SK-N-SH (cell line): ENCODE measurements at regions not wholly inside any gene's neighbourhood (a gene's known extent, or its start where the extent isn't known, plus 50 kb on each side); places are given as distances from the start of the nearest gene placed in this dataset.

ENCODE experiments used
- CTCF ChIA-PET: fragments of 300-600, 350-600 bp; formaldehyde crosslinking; extraction: SDS; loops from one replicate; lab custom pipeline; 2021; lab: Yijun Ruan, JAX
- POLR2A ChIA-PET: fragments of 350-600 bp; sonication (Branson Sonifier 250); formaldehyde crosslinking; extraction: SDS; loops from one replicate; lab custom pipeline; 2020; ENCODE audit warnings: antibody characterized with exemption, inconsistent platforms; lab: Yijun Ruan, JAX
- DNase-seq: peaks from one replicate; pipeline ENCODE4 v3.0.0; 2012
- H2AFZ ChIP-seq: fragments of 200-600 bp; sonication (generic); 2 replicates; pipeline ENCODE4 v1.8.1; 2016; ENCODE audit warnings: antibody characterized with exemption, mild to moderate bottlenecking, low read depth
- H3F3A ChIP-seq: fragments of 200-600 bp; sonication (generic); replicated peaks from 2 replicates; pipeline ENCODE3; 2016; ENCODE audit warnings: antibody characterized with exemption, mild to moderate bottlenecking; ENCODE audit not compliant: insufficient read depth
- H3K27ac ChIP-seq, 2 experiments: fragments of 200-500 bp in 1 of 2; fragments of 200-600 bp in 1 of 2; sonication (Bioruptor generic) in 1 of 2; sonication (generic), shearing (Covaris generic) in 1 of 2; 2 replicates each; pipeline versions ENCODE4 v1.5.1 to v1.6.1; 2014 to 2016; ENCODE audit warnings: low read depth in 2 of 2, inconsistent platforms in 1 of 2, low read length in 1 of 2, mild to moderate bottlenecking in 1 of 2, mixed read lengths in 1 of 2
- H3K27me3 ChIP-seq: fragments of 200-600 bp; sonication (generic), shearing (Covaris generic); 2 replicates; pipeline ENCODE4 v1.6.1; 2016; ENCODE audit warnings: mixed run types; ENCODE audit not compliant: insufficient read depth
- H3K36me3 ChIP-seq, 2 experiments: fragments of 200-500 bp in 1 of 2; fragments of 200-600 bp in 1 of 2; sonication (Bioruptor generic) in 1 of 2; sonication (generic) in 1 of 2; replicated peaks in 1 of 2; 2 replicates each; pipeline versions ENCODE3 to v1.5.1; 2014 to 2016; ENCODE audit warnings: low read length in 1 of 2, mild to moderate bottlenecking in 1 of 2; ENCODE audit not compliant: insufficient read depth in 2 of 2, control insufficient read depth in 1 of 2
- H3K4me1 ChIP-seq, 2 experiments: fragments of 200-500 bp in 1 of 2; fragments of 200-600 bp in 1 of 2; sonication (Bioruptor generic) in 1 of 2; sonication (generic), shearing (Covaris generic) in 1 of 2; 2 replicates each; pipeline versions ENCODE4 v1.5.1 to v1.6.1; 2014 to 2016; ENCODE audit warnings: low read depth in 1 of 2, low read length in 1 of 2, mixed run types in 1 of 2; ENCODE audit not compliant: insufficient read depth in 2 of 2, control insufficient read depth in 1 of 2
- H3K4me2 ChIP-seq: fragments of 200-600 bp; sonication (generic), shearing (Covaris generic); 2 replicates; pipeline ENCODE4 v1.6.1; 2017; ENCODE audit warnings: mixed run types
- H3K4me3 ChIP-seq, 2 experiments: fragments of 200-500 bp in 1 of 2; fragments of 200-600 bp in 1 of 2; sonication (Bioruptor generic) in 1 of 2; sonication (generic), shearing (Covaris generic) in 1 of 2; 2 replicates each; pipeline versions ENCODE4 v1.5.1 to v1.8.1; 2014 to 2016; ENCODE audit warnings: low read depth in 2 of 2, inconsistent platforms in 1 of 2, low read length in 1 of 2, mild to moderate bottlenecking in 1 of 2, mixed read lengths in 1 of 2, moderate library complexity in 1 of 2
- H3K79me2 ChIP-seq: fragments of 200-600 bp; sonication (generic); 2 replicates; pipeline ENCODE4 v1.8.1; 2017; ENCODE audit warnings: mild to moderate bottlenecking; ENCODE audit not compliant: insufficient read depth
- H3K9ac ChIP-seq: fragments of 200-600 bp; sonication (generic); 2 replicates; pipeline ENCODE4 v1.6.1; 2017; ENCODE audit warnings: mixed run types
- H3K9me2 ChIP-seq: fragments of 200-600 bp; sonication (generic); 2 replicates; pipeline ENCODE4 v1.6.1; 2017; ENCODE audit warnings: mixed run types
- H3K9me3 ChIP-seq: fragments of 200-600 bp; sonication (generic); 2 replicates; pipeline ENCODE4 v1.6.1; 2017; ENCODE audit warnings: mixed run types, mild to moderate bottlenecking, moderate library complexity
- H4K20me1 ChIP-seq: fragments of 200-600 bp; sonication (generic); 2 replicates; pipeline ENCODE4 v1.6.1; 2017; ENCODE audit warnings: mild to moderate bottlenecking, mixed run types; ENCODE audit not compliant: insufficient read depth
- FOSL2 ChIP-seq: IDR thresholded peaks from 2 replicates; pipeline ENCODE4 v1.4.0; 2012; ENCODE audit warnings: low read depth, mild to moderate bottlenecking, moderate library complexity, borderline replicate concordance
- FOXJ3 ChIP-seq: sonication (generic); formaldehyde crosslinking; IDR thresholded peaks from 2 replicates; pipeline ENCODE4 v1.5.1; 2020; ENCODE audit warnings: mild to moderate bottlenecking, missing genetic modification reagents
- FOXM1 ChIP-seq: IDR thresholded peaks from 2 replicates; pipeline ENCODE4 v1.4.0; 2012; ENCODE audit warnings: low read depth, mild to moderate bottlenecking
- JUND ChIP-seq: IDR thresholded peaks from 2 replicates; pipeline ENCODE4 v1.4.0; 2012
- MEF2A ChIP-seq: IDR thresholded peaks from 2 replicates; pipeline ENCODE4 v1.4.0; 2012; ENCODE audit warnings: low read depth, borderline replicate concordance
- NRF1 ChIP-seq: IDR thresholded peaks from 2 replicates; pipeline ENCODE4 v1.6.1; 2012; ENCODE audit warnings: low read depth, mild to moderate bottlenecking, low read length
- RAD21 ChIP-seq: IDR thresholded peaks from 2 replicates; pipeline ENCODE4 v1.6.1; 2012; ENCODE audit warnings: mild to moderate bottlenecking, low read length
- RFX5 ChIP-seq: IDR thresholded peaks from 2 replicates; pipeline ENCODE4 v1.6.1; 2012; ENCODE audit warnings: mild to moderate bottlenecking, improper control_type of control experiment, low read length
- SIN3A ChIP-seq: IDR thresholded peaks from 2 replicates; pipeline ENCODE4 v1.6.1; 2012; ENCODE audit warnings: low read depth, mild to moderate bottlenecking, low read length, moderate library complexity, borderline replicate concordance
- SMC3 ChIP-seq: IDR thresholded peaks from 2 replicates; pipeline ENCODE4 v1.6.1; 2012; ENCODE audit warnings: low read depth, low read length, improper control_type of control experiment
- TAF1 ChIP-seq: IDR thresholded peaks from 2 replicates; pipeline ENCODE4 v1.6.1; 2012; ENCODE audit warnings: low read depth, mild to moderate bottlenecking, low read length, moderate library complexity, borderline replicate concordance
- TCF12 ChIP-seq: IDR thresholded peaks from 2 replicates; pipeline ENCODE4 v1.4.0; 2012
- YY1 ChIP-seq: IDR thresholded peaks from 2 replicates; pipeline ENCODE4 v1.4.0; 2012; ENCODE audit warnings: low read depth, mild to moderate bottlenecking
- WGBS: methylation state at CpG from one replicate; pipeline ENCODE4 v1.1.6; 2017; ENCODE audit warnings: low lambda C conversion rate; 5-methylcytosine and 5-hydroxymethylcytosine counted together
- TF ChIP-seq, protein P1 (sequence below): fragments of 150-350 bp; IDR thresholded peaks from 2 replicates; pipeline ENCODE4 v1.6.1; 2016; ENCODE audit warnings: mild to moderate bottlenecking, low read depth, low read length
- TF ChIP-seq, protein P2 (sequence below): fragments of 150-350 bp; IDR thresholded peaks from 2 replicates; pipeline ENCODE4 v1.6.1; 2017; ENCODE audit warnings: antibody characterized with exemption, low read length, low read depth, borderline replicate concordance
- TF ChIP-seq, protein P3 (sequence below): IDR thresholded peaks from 2 replicates; pipeline ENCODE4; 2012
- TF ChIP-seq, protein P4 (sequence below): IDR thresholded peaks from 2 replicates; pipeline ENCODE4 v1.6.1; 2012; ENCODE audit warnings: mild to moderate bottlenecking, low read depth, low read length, moderate library complexity

DNA sequence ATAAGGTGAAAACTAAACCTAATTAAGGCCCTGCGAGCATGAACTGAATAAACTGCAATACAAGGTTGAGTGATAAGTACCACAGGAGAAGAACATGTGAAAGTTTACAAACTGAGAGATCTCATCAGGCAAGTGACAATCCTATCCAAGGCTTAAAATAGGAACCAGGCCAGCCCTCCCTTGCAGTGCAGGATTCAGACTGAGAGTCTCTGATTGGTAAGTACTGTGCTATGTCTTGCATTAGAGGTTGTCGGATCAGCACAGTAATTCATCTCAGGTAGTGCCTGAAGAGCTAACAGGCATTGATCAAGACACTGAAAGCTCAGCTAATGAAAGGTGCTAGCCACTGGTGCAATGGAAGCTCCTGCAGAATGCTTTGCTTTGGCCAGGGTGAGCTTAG lies 801.7 kb upstream of the ID2 start:
- no peak overlapping the region for H3K9ac ChIP-seq
- 89% methylated on average over 2 of the region's 2 CpGs for WGBS
- H3K27me3 ChIP-seq: no peaks in the 10 kb centered on the region
- DNase-seq: no peak
- H2AFZ ChIP-seq: no peak overlapping the region
- H3K9me2 ChIP-seq: no peaks in the 10 kb centered on the region
- no peak overlapping the region for H3K27ac ChIP-seq
- no peaks in the 10 kb centered on the region for H4K20me1 ChIP-seq
- H3K79me2 ChIP-seq: no peaks in the 10 kb centered on the region
- no peaks in the 10 kb centered on the region for H3K9me3 ChIP-seq
- POLR2A ChIA-PET: no interaction called here
- H3K4me2 ChIP-seq: no peak overlapping the region
- CTCF ChIA-PET: interaction anchor here (1.1 to 1.7 kb wide), 2 partner anchors 11 to 18 kb away, joined by 3 to 4 read pairs; no protein-coding TSS in a partner anchor
- TF ChIP-seq, protein P1, sequence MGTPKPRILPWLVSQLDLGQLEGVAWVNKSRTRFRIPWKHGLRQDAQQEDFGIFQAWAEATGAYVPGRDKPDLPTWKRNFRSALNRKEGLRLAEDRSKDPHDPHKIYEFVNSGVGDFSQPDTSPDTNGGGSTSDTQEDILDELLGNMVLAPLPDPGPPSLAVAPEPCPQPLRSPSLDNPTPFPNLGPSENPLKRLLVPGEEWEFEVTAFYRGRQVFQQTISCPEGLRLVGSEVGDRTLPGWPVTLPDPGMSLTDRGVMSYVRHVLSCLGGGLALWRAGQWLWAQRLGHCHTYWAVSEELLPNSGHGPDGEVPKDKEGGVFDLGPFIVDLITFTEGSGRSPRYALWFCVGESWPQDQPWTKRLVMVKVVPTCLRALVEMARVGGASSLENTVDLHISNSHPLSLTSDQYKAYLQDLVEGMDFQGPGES: no peak
- TF ChIP-seq NRF1 (no peak), JUND (no peak), FOXM1 (no peak), SMC3 (no peak), FOSL2 (no peak), SIN3A (no peak)
- TF ChIP-seq, protein P2, sequence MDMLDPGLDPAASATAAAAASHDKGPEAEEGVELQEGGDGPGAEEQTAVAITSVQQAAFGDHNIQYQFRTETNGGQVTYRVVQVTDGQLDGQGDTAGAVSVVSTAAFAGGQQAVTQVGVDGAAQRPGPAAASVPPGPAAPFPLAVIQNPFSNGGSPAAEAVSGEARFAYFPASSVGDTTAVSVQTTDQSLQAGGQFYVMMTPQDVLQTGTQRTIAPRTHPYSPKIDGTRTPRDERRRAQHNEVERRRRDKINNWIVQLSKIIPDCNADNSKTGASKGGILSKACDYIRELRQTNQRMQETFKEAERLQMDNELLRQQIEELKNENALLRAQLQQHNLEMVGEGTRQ: no peak
- TF ChIP-seq, protein P3, sequence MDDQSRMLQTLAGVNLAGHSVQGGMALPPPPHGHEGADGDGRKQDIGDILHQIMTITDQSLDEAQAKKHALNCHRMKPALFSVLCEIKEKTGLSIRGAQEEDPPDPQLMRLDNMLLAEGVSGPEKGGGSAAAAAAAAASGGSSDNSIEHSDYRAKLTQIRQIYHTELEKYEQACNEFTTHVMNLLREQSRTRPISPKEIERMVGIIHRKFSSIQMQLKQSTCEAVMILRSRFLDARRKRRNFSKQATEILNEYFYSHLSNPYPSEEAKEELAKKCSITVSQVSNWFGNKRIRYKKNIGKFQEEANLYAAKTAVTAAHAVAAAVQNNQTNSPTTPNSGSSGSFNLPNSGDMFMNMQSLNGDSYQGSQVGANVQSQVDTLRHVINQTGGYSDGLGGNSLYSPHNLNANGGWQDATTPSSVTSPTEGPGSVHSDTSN: no peak
- no peak overlapping the region for H3K4me3 ChIP-seq
- H3F3A ChIP-seq: no peaks in the 10 kb centered on the region
- no peaks in the 10 kb centered on the region for H3K36me3 ChIP-seq
- H3K4me1 ChIP-seq: peaks cover 3% of the 10 kb centered on the region in 2 experiments; a peak in 1 of 4 replicates

DNA sequence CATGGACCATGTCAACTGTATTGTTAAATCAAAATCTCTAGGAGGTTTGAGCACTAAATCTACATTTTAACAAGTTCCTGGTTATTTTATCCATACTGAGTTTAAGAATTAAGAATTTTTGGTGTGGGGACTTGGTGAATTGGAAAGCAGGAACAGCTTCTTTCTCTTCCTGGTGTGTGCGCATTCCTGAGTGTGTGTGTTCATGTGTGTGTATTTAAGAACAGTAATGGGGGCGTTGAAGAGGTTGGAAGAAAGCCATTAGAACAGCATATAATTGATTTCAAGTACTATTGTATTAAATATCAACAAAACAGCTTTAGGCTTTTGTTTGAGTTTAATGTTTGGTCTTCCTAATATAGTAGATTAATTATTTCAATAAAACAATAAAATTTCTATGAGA lies 801.3 kb upstream of the ID2 start:
- H3K9me3 ChIP-seq: no peaks in the 10 kb centered on the region
- WGBS: 69% methylated on average over 2 of the region's 2 CpGs
- H3K27me3 ChIP-seq: no peaks in the 10 kb centered on the region
- no peaks in the 10 kb centered on the region for H4K20me1 ChIP-seq
- peaks cover 3% of the 10 kb centered on the region in 2 experiments; a peak in 1 of 4 replicates for H3K4me1 ChIP-seq
- no peak overlapping the region for H2AFZ ChIP-seq
- H3K27ac ChIP-seq: no peak overlapping the region
- H3F3A ChIP-seq: no peaks in the 10 kb centered on the region
- H3K4me2 ChIP-seq: no peak overlapping the region
- no peaks in the 10 kb centered on the region for H3K36me3 ChIP-seq
- H3K9ac ChIP-seq: no peak overlapping the region
- no peak for DNase-seq
- POLR2A ChIA-PET: no interaction called here
- H3K79me2 ChIP-seq: no peaks in the 10 kb centered on the region
- CTCF ChIA-PET: interaction anchor here (1.1 to 1.7 kb wide), 2 partner anchors 11 to 19 kb away, joined by 3 to 4 read pairs; no protein-coding TSS in a partner anchor
- H3K9me2 ChIP-seq: no peaks in the 10 kb centered on the region
- no peak overlapping the region for H3K4me3 ChIP-seq
- TF ChIP-seq MEF2A (no peak), RAD21 (no peak), RFX5 (no peak), TAF1 (no peak), SMC3 (no peak), FOXJ3 (CRISPR knock-in tag) (no peak), FOXM1 (no peak), YY1 (no peak), TCF12 (no peak)
- TF ChIP-seq, protein P3: no peak
- TF ChIP-seq, protein P4, sequence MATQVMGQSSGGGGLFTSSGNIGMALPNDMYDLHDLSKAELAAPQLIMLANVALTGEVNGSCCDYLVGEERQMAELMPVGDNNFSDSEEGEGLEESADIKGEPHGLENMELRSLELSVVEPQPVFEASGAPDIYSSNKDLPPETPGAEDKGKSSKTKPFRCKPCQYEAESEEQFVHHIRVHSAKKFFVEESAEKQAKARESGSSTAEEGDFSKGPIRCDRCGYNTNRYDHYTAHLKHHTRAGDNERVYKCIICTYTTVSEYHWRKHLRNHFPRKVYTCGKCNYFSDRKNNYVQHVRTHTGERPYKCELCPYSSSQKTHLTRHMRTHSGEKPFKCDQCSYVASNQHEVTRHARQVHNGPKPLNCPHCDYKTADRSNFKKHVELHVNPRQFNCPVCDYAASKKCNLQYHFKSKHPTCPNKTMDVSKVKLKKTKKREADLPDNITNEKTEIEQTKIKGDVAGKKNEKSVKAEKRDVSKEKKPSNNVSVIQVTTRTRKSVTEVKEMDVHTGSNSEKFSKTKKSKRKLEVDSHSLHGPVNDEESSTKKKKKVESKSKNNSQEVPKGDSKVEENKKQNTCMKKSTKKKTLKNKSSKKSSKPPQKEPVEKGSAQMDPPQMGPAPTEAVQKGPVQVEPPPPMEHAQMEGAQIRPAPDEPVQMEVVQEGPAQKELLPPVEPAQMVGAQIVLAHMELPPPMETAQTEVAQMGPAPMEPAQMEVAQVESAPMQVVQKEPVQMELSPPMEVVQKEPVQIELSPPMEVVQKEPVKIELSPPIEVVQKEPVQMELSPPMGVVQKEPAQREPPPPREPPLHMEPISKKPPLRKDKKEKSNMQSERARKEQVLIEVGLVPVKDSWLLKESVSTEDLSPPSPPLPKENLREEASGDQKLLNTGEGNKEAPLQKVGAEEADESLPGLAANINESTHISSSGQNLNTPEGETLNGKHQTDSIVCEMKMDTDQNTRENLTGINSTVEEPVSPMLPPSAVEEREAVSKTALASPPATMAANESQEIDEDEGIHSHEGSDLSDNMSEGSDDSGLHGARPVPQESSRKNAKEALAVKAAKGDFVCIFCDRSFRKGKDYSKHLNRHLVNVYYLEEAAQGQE: no peak
- TF ChIP-seq, protein P2: no peak
